H7 (cell line): ENCODE measurements at regions not wholly inside any gene's neighbourhood (a gene's known extent, or its start where the extent isn't known, plus 50 kb on each side); places are given as distances from the start of the nearest gene placed in this dataset.

Source experiments
- DNase-seq: peaks from one replicate; pipeline ENCODE4 v3.0.0; 2012
- H3K27me3 ChIP-seq: 2 replicates; pipeline ENCODE4 v1.6.0; 2011; ENCODE audit warnings: mild to moderate bottlenecking, low read length; ENCODE audit not compliant: control insufficient read depth, insufficient read depth
- H3K36me3 ChIP-seq: replicated peaks from 2 replicates; pipeline ENCODE4 v1.5.1; 2011; ENCODE audit warnings: low read length; ENCODE audit not compliant: control insufficient read depth, insufficient read depth
- H3K4me3 ChIP-seq: 2 replicates; pipeline ENCODE4 v1.5.1; 2011; ENCODE audit warnings: low read depth, mild to moderate bottlenecking, control low read depth, low read length, moderate library complexity; ENCODE audit not compliant: insufficient read depth

- Histone ChIP-seq H3K27me3 (no peaks in the 10 kb centered on the region), H3K36me3 (no peaks in the 10 kb centered on the region), H3K4me3 (no peak overlapping the region)
- no peak for DNase-seq
Observed at GRCh38 chr17:72474719-72475477, 354.1 kb downstream of the SOX9 start.

- Histone ChIP-seq H3K27me3 (no peaks in the 10 kb centered on the region; the same call in 1 of the 2 replicates), H3K36me3 (no peaks in the 10 kb centered on the region), H3K4me3 (no peak overlapping the region)
- DNase-seq, result no peak
Observed at GRCh38 chr17:72476134-72476533, 355.3 kb downstream of the SOX9 start.

GRCh38 chr17:72476575-72476986 lies 355.8 kb downstream of the SOX9 start:
- no peaks in the 10 kb centered on the region for H3K36me3 ChIP-seq
- DNase-seq, result peak; percentile 76
- no peak overlapping the region for H3K4me3 ChIP-seq
- H3K27me3 ChIP-seq, result no peaks in the 10 kb centered on the region; the same call in 1 of the 2 replicates

- H3K27me3 ChIP-seq, result no peaks in the 10 kb centered on the region; the same call in 1 of the 2 replicates
- DNase-seq, result no peak
- no peaks in the 10 kb centered on the region for H3K36me3 ChIP-seq
- H3K4me3 ChIP-seq, result no peak overlapping the region
Observed at GRCh38 chr17:72477491-72477890, 356.7 kb downstream of the SOX9 start.

GRCh38 chr17:72479113-72479512 lies 358.3 kb downstream of the SOX9 start:
- Histone ChIP-seq H3K4me3 (no peak overlapping the region), H3K36me3 (no peaks in the 10 kb centered on the region), H3K27me3 (no peaks in the 10 kb centered on the region; the same call in 1 of the 2 replicates)
- no peak for DNase-seq

GRCh38 chr17:72481572-72481971 lies 360.8 kb downstream of the SOX9 start:
- DNase-seq, result no peak
- no peak overlapping the region for H3K4me3 ChIP-seq
- no peaks in the 10 kb centered on the region; the same call in 1 of the 2 replicates for H3K27me3 ChIP-seq
- no peaks in the 10 kb centered on the region for H3K36me3 ChIP-seq

GRCh38 chr17:72485596-72485995 lies 364.8 kb downstream of the SOX9 start:
- Histone ChIP-seq H3K27me3 (no peaks in the 10 kb centered on the region), H3K36me3 (no peaks in the 10 kb centered on the region), H3K4me3 (no peak overlapping the region)
- no peak for DNase-seq

GRCh38 chr17:72486806-72487205 lies 366.0 kb downstream of the SOX9 start:
- no peaks in the 10 kb centered on the region for H3K27me3 ChIP-seq
- no peaks in the 10 kb centered on the region for H3K36me3 ChIP-seq
- no peak for DNase-seq
- no peak overlapping the region for H3K4me3 ChIP-seq

- H3K27me3 ChIP-seq, result no peaks in the 10 kb centered on the region
- no peak for DNase-seq
- H3K4me3 ChIP-seq, result no peak overlapping the region
- H3K36me3 ChIP-seq, result no peaks in the 10 kb centered on the region
Observed at GRCh38 chr17:72487731-72488494, 367.1 kb downstream of the SOX9 start.

GRCh38 chr17:72488555-72489271 lies 367.9 kb downstream of the SOX9 start:
- H3K36me3 ChIP-seq, result no peaks in the 10 kb centered on the region
- H3K27me3 ChIP-seq, result no peaks in the 10 kb centered on the region
- H3K4me3 ChIP-seq, result no peak overlapping the region
- no peak for DNase-seq

- Histone ChIP-seq H3K36me3 (no peaks in the 10 kb centered on the region), H3K4me3 (no peak overlapping the region), H3K27me3 (no peaks in the 10 kb centered on the region)
- DNase-seq, result no peak
Observed at GRCh38 chr17:72489272-72489641, 368.4 kb downstream of the SOX9 start.

GRCh38 chr17:72491102-72491501 lies 370.3 kb downstream of the SOX9 start:
- H3K36me3 ChIP-seq, result no peaks in the 10 kb centered on the region
- no peak for DNase-seq
- no peaks in the 10 kb centered on the region for H3K27me3 ChIP-seq
- no peak overlapping the region for H3K4me3 ChIP-seq

- Histone ChIP-seq H3K4me3 (no peak overlapping the region), H3K36me3 (no peaks in the 10 kb centered on the region), H3K27me3 (no peaks in the 10 kb centered on the region)
- no peak for DNase-seq
Observed at GRCh38 chr17:72492494-72492893, 371.7 kb downstream of the SOX9 start.

GRCh38 chr17:72492941-72493340 lies 372.1 kb downstream of the SOX9 start:
- DNase-seq, result no peak
- Histone ChIP-seq H3K36me3 (no peaks in the 10 kb centered on the region), H3K4me3 (no peak overlapping the region), H3K27me3 (no peaks in the 10 kb centered on the region)

GRCh38 chr17:72494566-72494965 lies 373.7 kb downstream of the SOX9 start:
- Histone ChIP-seq H3K4me3 (no peak overlapping the region), H3K27me3 (no peaks in the 10 kb centered on the region), H3K36me3 (no peaks in the 10 kb centered on the region)
- DNase-seq, result no peak
